HFFc6 (cell line): ENCODE measurements at regions not wholly inside any gene's neighbourhood (a gene's known extent, or its start where the extent isn't known, plus 50 kb on each side); places are given as distances from the start of the nearest gene placed in this dataset.

Source experiments
- DNase-seq: peaks from one replicate; pipeline ENCODE4 v3.0.0-alpha.2; 2018
- H3K27ac Mint-ChIP-seq: 2 replicates; pipeline ENCODE4 v1.8.0; 2020; ENCODE audit warnings: mild to moderate bottlenecking, mixed read lengths
- H3K27me3 Mint-ChIP-seq: 2 replicates; pipeline ENCODE4 v1.8.0; 2021; ENCODE audit warnings: mild to moderate bottlenecking, moderate library complexity, mixed read lengths; ENCODE audit not compliant: insufficient read depth
- H3K36me3 Mint-ChIP-seq: 2 replicates; pipeline ENCODE4 v1.8.0; 2021; ENCODE audit warnings: low read depth, mixed read lengths
- H3K4me1 Mint-ChIP-seq: 2 replicates; pipeline ENCODE4 v1.8.0; 2020; ENCODE audit warnings: low read depth, mixed read lengths
- H3K4me3 Mint-ChIP-seq: 2 replicates; pipeline ENCODE4 v1.8.0; 2020; ENCODE audit warnings: mild to moderate bottlenecking, moderate library complexity, mixed read lengths
- H3K9me3 Mint-ChIP-seq: 2 replicates; pipeline ENCODE4 v1.8.0; 2020; ENCODE audit warnings: mild to moderate bottlenecking, mixed read lengths
- CTCF ChIP-seq: fragments of 200-600 bp; sonication (generic); IDR thresholded peaks from 2 replicates; pipeline ENCODE4 v1.5.0; 2021; ENCODE audit warnings: antibody characterized with exemption, mild to moderate bottlenecking

DNA sequence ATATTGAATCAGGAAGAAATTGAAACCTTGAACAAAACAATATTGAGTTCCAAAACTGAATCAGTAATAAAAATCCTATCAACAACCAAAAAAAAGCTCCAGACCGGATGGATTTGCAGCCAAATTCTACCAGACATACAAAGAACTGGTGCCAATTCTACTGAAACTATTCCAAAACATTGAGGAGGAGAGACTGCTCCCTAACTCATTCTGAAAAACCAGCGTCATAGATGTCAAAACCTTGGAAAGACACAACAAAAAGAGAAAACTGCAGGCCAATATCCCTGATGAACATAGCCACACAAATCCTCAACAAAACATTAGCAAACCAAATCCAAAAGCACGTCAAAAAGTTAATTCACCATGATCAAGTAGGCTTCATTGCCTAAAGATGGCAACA lies 353.8 kb downstream of the TMEM135 start:
- DNase-seq: no peak
- Mint-ChIP-seq H3K9me3 (peaks cover 4% of the 10 kb centered on the region; the same call in 1 of the 2 replicates), H3K27ac (no peak overlapping the region), H3K4me3 (no peak overlapping the region), H3K27me3 (peaks cover 3% of the 10 kb centered on the region; the same call in 1 of the 2 replicates), H3K36me3 (no peaks in the 10 kb centered on the region), H3K4me1 (no peaks in the 10 kb centered on the region)
- TF ChIP-seq CTCF: no peak

GRCh38 chr11:87384078-87384729 lies 346.5 kb downstream of the TMEM135 start:
- no peak overlapping the region for H3K4me3 Mint-ChIP-seq
- TF ChIP-seq CTCF: no peak

DNA sequence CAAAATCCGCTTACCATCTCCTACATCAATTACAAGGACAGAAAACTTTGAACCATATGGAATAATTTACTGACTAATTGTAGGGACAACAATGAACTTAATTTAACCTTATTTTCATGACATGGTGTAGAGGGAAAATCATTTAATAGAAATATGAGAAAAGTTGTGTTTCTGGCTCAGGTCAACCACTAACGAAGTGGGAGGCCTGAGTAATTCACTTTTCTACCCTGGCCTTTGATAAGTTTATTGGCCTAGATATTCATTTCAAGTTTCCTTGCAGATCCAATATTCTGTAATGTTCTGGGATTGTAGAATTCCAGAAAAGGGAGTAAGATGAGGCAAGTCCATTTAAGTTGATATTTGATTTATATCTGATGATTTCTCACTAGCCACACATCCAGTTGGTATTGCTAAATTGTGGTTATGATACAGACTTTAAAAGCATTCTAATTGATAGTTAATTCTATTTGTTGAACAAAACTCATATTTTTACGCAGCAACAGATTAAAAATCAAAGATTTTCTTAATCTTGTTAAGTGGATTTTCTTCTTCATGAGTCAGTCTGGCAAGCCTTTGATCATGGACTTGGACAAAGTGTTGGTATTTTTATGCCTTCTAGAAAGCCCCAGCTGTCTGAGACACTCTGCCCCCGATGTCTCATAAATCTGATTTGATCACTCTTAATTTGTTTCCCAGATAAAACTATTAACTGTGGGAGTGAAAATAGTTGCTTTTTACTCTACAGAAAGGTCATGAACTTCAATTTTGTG lies 336.5 kb downstream of the TMEM135 start:
- TF ChIP-seq CTCF: no peak
- no peaks in the 10 kb centered on the region for H3K9me3 Mint-ChIP-seq
- no peak overlapping the region for H3K27ac Mint-ChIP-seq
- no peak for DNase-seq
- no peaks in the 10 kb centered on the region for H3K36me3 Mint-ChIP-seq
- no peak overlapping the region for H3K4me3 Mint-ChIP-seq
- H3K27me3 Mint-ChIP-seq: peaks cover 16% of the 10 kb centered on the region
- H3K4me1 Mint-ChIP-seq: no peaks in the 10 kb centered on the region

More at GRCh38 chr11:87384078-87384729, 346.5 kb downstream of the TMEM135 start:
- H3K4me1 Mint-ChIP-seq: no peaks in the 10 kb centered on the region
- no peaks in the 10 kb centered on the region for H3K36me3 Mint-ChIP-seq
- H3K27me3 Mint-ChIP-seq: peaks cover 3% of the 10 kb centered on the region; the same call in 1 of the 2 replicates
- DNase-seq: no peak
- peaks cover 14% of the 10 kb centered on the region; the same call in 1 of the 2 replicates for H3K9me3 Mint-ChIP-seq
- H3K27ac Mint-ChIP-seq: no peak overlapping the region
